ENCODE measurements at regions not wholly inside any gene's neighbourhood (a gene's known extent, or its start where the extent isn't known, plus 50 kb on each side); places are given as distances from the start of the nearest gene placed in this dataset.
"Not testable (repeated sequence)": the region's sequence is repeated elsewhere in the genome, so short reads cannot be mapped to it uniquely, and the experiment has no call there.

DNA sequence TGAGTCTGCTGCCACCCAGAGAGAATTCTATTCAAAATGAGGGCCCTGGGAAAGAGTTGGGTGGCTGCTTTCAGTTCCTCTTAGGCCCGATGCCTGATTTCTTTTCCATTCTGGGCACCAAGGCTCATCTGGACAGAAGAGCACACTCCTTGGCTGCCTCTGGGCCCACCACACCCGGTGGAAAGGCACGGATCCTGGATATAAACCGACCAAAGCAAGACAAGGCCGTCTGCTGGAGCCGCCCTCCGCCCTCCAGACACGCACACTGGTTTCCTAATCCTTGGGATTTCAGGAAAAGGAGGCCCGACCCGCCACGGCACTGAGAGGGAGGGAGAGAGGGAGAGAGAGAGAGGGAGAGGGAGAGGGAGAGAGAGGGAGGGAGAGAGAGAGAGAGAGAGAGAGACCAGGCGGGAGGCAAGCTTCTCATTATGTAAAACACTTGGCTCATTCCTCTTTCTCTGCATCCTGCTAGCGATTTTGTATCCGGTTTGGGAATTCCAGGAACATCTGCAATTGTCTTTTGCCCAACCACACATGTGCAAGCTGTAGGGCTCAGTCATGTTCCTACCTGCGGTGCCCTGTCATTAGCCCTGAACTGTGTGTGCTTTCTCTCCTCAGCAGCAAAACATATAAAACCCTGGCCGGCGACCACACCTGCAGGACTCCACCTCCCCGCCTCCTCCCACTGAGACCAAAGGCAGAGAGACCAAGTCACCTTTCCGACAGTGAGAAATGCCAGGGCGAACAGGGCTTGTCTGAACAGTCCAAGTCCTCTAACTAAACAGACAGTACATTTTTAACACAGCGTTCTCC, 347.2 kb downstream of the SOX9 start:
- no peak for DNase-seq
- in situ Hi-C loops (cut with MboI; ENCODE audit: low pct_unique_long_range_greater_than_20kb, low sequenced_read_pairs), result no loop called here

DNA sequence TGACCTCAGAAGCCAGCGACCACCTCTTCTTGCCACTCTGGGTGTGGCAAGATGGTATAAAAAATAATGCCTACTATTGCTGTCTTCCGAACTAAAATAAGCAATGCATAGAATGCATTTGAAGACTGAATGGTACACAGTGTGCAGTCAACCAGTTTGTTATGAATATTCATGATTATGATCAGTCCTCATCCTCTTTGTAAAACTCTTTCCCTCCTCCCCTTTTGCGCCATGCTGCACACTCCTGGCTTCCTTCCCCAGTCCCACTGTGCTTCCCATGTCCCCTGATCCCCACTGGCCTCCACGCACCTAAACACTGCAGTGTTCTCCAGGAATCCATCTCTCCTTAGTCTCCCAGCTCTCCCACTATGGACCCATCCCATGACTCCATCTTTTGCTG, 348.0 kb downstream of the SOX9 start:
- in situ Hi-C loops (cut with MboI; ENCODE audit: low pct_unique_long_range_greater_than_20kb, low sequenced_read_pairs), result no loop called here
- DNase-seq, result no peak

DNA sequence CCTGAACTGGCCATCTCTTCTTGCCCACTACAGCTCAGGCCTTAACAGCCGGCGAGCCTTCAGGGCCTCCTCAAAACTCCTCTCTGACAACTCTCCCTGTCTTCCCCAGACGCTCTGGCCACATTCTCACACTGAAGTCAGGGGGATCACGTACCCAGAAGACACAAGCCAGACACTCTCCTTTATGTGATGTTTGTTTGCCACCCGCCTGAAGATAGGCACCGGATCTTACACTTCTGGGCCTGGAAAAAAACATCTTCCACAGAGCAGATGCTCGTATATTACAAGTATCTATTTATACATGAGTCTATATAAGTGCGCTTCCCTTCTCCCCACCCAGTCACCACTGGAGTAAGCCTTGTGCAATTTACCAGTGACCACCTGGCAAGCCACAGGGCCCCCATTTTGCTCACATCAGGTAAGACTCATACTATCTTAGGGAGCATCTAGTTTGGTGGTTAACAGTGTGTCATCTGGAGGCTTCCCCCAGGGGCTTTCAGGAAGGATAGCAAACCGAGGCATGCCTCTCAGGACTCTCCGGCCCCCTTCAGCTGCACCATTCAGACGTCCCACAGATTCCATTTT, 349.4 kb downstream of the SOX9 start:
- in situ Hi-C loops (cut with MboI; ENCODE audit: low pct_unique_long_range_greater_than_20kb, low sequenced_read_pairs), result no loop called here
- no peak for DNase-seq

DNA sequence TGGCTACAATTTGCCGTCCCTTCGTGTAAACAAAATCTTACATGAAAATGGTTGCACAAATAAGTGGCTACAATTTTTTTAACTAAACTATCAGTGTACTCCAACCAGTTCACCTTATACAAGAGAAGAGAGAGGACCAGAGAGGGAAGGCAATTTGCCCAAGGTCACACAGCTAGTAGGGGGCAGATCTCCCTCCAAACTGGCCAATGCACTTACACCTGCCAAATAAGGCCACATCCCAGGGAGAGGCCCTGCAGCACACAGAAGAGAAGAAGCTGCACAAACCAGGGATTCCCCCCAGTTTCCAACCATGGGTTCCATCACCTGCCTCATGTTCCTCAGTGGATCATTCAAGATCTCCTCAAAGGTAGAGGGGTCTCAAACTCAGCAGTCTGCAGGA, 349.9 kb downstream of the SOX9 start:
- in situ Hi-C loops (cut with MboI; ENCODE audit: low pct_unique_long_range_greater_than_20kb, low sequenced_read_pairs), result no loop called here

DNA sequence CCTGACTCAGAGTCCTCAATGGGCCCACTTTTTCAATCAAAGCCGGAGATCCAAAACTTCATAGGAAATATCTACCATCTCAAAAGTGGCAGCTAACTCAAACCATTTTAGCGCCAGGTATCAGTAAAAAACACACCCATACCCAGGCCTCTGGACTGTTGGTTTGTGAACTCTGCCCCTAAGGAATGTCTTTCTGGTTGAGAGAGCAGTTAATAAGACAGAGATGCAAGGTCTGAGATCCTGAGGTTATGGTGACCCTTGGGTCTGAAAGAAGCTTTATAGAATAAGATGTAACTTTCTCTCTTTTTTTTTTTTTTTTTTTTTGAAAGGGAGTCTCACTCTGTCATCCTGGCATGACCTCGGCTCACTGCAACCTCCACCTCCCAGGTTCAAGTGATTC, 350.5 kb downstream of the SOX9 start:
- no peak for DNase-seq

More for the DNA sequence above, 349.9 kb downstream of the SOX9 start:
- no peak for DNase-seq

DNA sequence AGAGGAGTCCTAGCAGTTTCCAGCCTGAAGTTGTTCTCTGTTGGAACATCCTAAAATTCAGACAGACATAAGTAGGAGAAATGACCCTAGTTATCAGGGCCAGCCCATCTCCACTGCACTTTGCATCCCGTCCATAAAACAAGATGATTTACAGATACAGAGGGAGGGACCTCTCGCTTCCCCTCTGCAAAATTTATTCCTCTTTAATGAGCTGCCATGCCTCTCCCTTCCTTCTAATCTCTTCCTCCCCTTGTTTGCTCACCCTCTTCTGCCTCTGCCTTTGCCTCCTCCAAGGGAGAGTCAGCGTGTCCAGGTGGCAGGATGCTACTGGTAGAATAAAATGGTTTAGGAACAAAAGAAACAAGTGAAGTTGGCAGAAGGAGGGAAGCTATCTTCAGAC, 351.3 kb downstream of the SOX9 start:
- in situ Hi-C loops (cut with MboI; ENCODE audit: low pct_unique_long_range_greater_than_20kb, low sequenced_read_pairs), result no loop called here
- DNase-seq, result no peak

More for the DNA sequence above, 350.5 kb downstream of the SOX9 start:
- in situ Hi-C loops (cut with MboI; ENCODE audit: low pct_unique_long_range_greater_than_20kb, low sequenced_read_pairs), result no loop called here

DNA sequence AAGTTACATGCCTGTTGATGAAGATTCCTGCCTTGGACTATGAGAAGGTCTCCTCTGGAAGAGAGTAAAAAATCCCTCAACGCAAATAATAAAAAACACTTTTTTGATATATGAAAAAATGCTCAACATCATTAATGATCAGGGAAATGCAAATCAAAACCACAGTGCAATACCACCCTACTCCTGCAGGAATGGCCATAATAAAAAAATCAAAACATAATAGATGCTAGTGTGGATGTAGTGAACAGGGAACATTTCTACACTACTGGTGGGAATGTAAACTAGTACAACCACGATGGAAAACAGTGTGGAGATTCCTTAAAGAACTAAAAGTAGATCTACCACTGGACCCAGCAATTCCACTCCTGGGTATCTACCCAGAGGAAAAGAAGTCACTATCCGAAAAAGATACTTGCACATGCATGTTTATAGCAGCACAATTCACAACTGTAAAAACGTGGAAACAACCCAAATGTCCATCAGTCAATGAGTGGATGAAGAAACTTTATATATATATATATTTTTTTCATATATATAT, 352.1 kb downstream of the SOX9 start:
- DNase-seq; in situ Hi-C loops (cut with MboI; ENCODE audit: low pct_unique_long_range_greater_than_20kb, low sequenced_read_pairs): not testable (repeated sequence)

DNA sequence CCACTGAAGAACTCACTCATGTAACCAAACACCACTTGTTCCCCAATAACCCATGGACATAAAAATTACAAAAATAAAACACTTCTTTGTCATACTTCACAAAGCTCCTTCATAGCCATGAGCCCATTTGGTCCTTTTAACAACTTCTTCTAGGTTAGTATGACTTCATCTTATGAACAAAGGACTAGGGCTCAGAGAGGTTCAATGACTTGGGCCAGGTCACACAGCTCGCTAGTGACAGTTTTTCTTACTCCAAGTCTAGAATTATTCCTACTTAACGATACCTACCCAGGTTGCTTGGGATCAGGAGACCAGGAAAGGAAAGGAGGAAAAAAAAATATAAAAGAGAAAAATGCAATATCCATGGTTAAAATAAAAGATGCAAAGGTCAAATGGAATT, 353.4 kb downstream of the SOX9 start:
- no peak for DNase-seq
- in situ Hi-C loops (cut with MboI; ENCODE audit: low pct_unique_long_range_greater_than_20kb, low sequenced_read_pairs), result no loop called here

DNA sequence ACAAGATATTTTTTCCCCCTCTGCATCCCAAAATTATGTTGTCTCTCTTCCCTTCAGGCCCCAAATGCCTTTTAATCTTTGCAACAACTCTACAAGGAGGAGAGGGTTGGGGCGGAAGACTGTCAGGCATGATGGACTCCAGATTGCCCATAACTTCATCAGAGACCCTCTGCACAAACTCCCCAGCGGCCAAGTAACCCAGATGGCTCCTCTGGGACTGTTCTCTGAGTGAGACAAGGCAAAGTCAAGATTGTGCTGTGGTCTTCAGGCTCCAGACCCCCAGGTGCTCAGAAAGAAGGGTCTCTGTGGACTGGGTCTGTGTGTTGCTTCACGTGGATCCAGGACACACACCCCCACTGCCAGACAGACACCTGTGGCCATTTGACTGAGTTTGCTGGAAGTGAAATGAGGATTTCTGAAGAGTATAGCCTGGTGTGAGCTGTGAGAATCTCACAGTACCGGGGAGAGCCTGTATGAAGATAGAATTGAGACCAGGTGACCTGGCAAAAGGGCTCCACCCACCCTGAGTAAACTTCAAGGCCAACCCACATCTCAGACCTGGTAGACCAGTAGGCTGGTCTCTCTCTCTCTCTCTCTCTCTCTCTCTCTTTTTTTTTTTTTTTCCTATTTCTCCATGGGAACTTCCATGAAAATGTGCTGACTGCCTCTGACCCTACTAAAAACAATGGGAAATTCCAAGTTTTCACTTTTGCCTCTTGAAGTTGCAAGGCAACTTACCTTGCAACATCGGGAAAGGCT, 354.1 kb downstream of the SOX9 start:
- in situ Hi-C loops (cut with MboI; ENCODE audit: low pct_unique_long_range_greater_than_20kb, low sequenced_read_pairs), result no loop called here

DNA sequence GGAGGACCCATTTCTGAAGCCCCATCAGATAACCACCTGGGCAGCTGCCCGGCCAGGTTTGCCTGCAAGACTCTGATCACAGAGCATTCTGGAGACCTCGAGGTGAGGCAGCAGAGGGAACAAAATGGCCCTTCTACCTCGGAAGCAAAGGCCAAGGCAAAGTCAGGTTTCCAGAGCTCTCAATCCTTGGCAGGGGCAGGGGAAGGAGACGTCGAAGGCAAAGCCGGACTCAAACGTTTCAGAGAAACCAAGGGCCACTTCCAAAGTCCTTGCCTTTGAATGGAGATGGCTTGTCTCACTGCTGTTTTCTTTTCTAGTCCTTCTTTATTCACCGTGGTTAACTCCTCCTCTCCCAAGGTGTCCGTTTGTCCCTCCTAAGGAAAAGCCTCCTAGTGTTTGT, 355.3 kb downstream of the SOX9 start:
- no peak for DNase-seq
- in situ Hi-C loops (cut with MboI; ENCODE audit: low pct_unique_long_range_greater_than_20kb, low sequenced_read_pairs), result no loop called here

More for the DNA sequence above, 354.1 kb downstream of the SOX9 start:
- DNase-seq, result no peak

DNA sequence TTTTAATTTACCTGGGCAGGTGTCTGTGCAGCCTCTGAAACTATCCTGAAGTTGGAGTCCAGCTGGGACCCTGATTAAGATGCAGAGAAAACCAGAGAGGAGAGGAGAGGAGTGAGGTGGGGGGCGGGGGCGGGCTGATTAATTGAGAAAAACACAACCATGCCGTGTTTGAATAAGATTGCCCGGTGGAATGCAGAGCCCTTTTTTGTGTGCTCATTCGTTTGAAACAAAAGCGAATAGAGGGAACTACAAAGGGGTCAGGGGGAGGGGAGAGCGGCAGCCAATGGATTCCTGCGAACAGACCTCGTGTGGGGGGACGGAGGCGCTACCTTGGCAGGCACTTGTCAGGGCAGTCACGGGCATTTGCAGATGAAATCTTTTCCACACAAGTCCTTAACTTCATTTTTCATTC, 355.8 kb downstream of the SOX9 start:
- in situ Hi-C loops (cut with MboI; ENCODE audit: low pct_unique_long_range_greater_than_20kb, low sequenced_read_pairs), result no loop called here
- DNase-seq, result no peak

DNA sequence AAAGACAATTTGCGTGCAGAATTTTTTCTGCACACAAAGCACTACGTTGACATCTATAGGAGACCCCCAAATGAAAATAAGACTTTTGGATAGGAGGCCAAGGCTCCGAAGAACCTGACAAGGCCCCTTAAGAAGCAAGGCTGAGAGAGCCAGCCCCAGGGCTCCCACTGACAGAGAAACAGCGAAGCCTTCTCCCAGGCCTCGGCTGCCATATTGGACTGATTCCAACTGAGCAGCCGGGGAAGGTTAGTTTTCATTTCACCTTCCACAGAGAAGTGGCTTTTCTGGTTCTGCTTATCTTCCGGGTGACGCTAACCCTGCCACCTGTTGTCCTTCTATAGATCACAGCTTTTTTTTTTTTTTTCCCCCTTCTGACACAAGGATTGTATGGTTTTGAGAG, 356.7 kb downstream of the SOX9 start:
- in situ Hi-C loops (cut with MboI; ENCODE audit: low pct_unique_long_range_greater_than_20kb, low sequenced_read_pairs), result no loop called here
- DNase-seq, result no peak

DNA sequence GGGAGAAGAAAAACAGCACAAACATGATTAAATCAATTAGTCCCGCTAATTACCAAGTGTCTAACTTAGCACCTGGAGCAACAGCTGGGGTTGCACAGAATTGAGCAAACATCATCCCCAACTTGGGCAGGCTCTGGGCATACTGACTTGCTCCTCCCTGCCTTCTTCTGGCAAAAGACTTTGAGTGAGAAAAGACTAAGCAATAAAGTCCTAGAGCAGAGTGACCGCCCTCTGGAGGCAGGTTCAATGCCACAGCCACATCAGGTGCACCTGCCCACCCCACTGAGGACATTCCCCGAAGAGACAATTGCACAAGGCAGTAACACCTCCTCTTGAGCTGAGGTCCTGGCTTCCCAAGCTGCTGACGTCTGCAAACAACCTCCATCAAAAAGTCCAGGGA, 358.3 kb downstream of the SOX9 start:
- in situ Hi-C loops (cut with MboI; ENCODE audit: low pct_unique_long_range_greater_than_20kb, low sequenced_read_pairs), result no loop called here
- DNase-seq, result no peak

DNA sequence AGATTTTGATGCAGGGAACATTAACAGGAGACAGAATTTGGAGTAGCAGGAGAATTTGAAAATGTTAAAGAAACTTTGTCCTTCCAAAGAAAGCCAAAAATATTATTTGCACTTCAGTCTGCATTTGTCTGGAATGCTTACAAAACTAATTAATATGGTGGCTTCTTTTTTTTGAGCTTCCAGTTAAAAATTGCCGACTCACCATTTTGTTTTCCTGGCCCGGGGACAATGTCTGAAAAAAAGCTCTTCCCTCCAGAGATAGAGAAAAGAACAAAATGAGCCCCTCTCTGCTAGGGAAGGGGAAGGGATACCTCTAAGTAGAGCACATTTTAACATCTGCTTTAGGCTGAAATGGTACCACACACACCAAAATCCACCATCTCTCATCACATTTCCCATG, 360.8 kb downstream of the SOX9 start:
- no peak for DNase-seq
- in situ Hi-C loops (cut with MboI; ENCODE audit: low pct_unique_long_range_greater_than_20kb, low sequenced_read_pairs), result no loop called here

DNA sequence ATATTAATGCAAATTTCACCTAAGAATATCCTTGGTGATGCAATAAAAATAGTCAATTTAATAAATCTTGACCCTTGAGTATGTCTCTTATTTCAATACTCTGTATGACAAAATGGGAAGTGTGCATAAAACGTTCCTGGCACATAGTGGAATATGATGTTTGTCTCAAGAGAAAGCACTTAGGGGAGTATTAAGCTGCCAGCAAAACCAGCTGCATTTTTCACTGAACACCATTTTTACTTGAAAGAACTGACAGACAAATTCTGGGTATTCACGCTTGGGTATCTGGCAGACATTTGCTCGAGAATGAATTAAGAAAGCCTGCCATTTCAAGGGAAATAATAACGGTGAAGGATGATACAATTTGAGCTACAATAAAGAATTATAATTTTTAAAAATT, 364.8 kb downstream of the SOX9 start:
- in situ Hi-C loops (cut with MboI; ENCODE audit: low pct_unique_long_range_greater_than_20kb, low sequenced_read_pairs), result no loop called here
- no peak for DNase-seq

DNA sequence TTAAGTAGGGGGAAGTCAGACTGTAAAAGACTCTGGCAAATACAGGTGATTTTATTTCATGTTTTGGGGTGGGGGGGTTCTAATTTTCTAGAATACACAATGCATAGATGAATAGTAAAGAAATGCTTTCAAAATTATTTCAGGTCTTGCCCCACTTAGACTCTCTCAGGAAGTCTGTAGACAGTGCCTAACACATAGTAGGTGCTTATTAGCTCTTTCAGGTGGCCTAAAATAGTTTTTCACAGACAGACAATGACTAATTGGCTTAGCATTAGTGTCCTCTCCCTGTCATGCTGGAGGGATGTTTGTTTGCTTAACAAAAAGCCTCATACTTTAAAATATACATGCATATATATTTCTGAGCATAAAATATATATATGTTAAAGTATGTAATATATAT, 366.0 kb downstream of the SOX9 start:
- in situ Hi-C loops (cut with MboI; ENCODE audit: low pct_unique_long_range_greater_than_20kb, low sequenced_read_pairs), result no loop called here
- no peak for DNase-seq

DNA sequence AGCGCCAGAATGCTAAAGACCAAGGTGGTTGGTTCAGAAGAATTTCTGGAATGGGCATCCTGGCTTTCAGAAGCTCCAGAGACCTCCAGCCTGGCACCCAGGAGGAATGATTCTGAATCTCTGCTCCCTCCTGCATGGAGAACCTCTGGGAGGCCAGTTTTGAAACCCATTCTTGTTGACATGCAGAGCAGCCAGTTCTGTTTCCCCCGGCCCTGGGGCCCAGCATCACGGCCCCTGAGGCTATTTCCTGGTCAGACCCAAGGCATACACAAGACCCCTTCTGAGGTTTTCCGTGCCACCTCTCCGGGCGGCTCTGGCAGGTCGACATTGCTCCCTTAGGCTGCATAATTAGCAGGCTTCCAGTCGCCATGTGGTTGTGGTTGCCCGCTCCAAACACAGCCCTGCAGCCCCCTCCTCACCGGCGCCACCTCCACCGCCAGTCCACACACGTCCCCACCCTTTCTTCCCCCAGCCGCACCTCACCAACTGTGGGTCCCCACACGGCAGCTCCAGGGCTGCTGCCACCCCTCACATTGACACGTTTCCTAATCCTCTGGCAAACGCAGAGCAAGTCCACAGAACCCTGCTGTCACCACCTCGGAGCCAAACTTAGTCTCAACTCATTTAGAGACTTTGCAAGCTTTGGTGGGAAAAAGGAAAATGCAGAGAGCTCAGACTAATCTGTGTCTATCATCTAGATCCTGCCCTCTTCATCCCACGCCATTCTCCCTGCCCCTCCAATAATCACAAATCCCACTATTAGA, 367.1 kb downstream of the SOX9 start:
- no peak for DNase-seq
- in situ Hi-C loops (cut with MboI; ENCODE audit: low pct_unique_long_range_greater_than_20kb, low sequenced_read_pairs), result no loop called here

DNA sequence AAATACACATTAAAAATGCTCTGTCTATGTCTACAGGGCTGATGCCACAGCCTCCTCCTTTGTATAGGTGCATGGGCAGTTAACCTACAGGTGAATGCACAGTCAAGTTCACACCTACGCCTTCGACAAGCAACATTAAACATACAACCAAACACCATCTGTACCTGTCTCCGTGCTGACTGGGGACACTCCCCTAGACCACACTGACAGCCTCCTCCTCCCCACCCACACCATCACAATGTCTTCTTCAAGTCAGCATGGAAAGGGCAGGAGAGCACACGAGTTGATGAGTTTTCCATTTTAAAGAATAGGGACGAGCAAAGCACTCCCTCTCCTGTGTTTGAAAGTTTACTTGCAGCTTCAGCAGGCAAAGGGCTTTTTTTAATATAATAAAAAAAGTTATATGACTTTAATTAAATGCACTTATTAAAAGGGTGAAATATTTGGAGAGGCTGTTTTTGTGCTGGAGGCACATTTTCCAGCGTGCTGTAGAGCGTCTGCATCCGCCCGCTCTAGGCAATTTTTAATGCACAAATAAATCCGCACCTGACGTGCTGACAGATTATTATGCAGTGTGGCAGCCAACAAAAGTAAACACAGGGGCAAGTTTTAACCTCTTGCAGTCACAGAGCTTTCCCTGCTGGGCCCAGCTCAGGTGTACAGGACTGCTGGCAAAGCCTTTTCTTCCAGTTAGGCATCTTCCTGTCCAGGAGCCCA, 367.9 kb downstream of the SOX9 start:
- DNase-seq, result no peak
- in situ Hi-C loops (cut with MboI; ENCODE audit: low pct_unique_long_range_greater_than_20kb, low sequenced_read_pairs), result no loop called here

DNA sequence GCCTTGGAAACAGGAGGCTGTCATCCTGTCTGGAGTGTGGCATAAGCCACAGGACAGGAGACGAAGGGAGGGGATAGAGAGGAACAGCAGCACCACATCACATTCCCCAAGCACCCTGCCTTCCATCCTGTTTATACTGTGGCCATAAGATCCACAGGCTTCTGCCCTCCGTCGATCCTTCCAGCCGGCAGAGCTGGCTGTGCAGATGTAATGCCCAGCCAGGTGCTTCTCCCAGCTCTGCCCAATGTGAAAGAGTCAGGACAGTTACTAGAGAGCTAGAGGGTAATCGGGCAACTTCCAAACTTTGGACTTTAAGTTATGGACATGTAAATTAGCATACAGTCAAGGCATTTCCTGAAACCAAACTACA, 368.4 kb downstream of the SOX9 start:
- in situ Hi-C loops (cut with MboI; ENCODE audit: low pct_unique_long_range_greater_than_20kb, low sequenced_read_pairs), result no loop called here

More for the DNA sequence above, 368.4 kb downstream of the SOX9 start:
- no peak for DNase-seq

Measured in KBM-7 (cell line).